ENCODE measurements at regions not wholly inside any gene's neighbourhood (a gene's known extent, or its start where the extent isn't known, plus 50 kb on each side); places are given as distances from the start of the nearest gene placed in this dataset.

- TF ChIP-seq CTCF (IDR thresholded peaks at IDR 0.05; ENCODE audit: insufficient read depth, low read depth, low read length), result no peak
- no peak for TF ChIP-seq EZH2 (IDR thresholded peaks at IDR 0.05; ENCODE audit: insufficient read depth, low read length)
Observed at GRCh38 chr5:15304914-15305834, 194.8 kb upstream of the FBXL7 start.

All from astrocyte (in vitro differentiated cells and primary cell).